K562 (cell line): ENCODE measurements at regions not wholly inside any gene's neighbourhood (a gene's known extent, or its start where the extent isn't known, plus 50 kb on each side); places are given as distances from the start of the nearest gene placed in this dataset.

Experiments used
- BCL6 ChIP-seq: fragments of 250-450 bp; sonication (Bioruptor Pico); IDR thresholded peaks from 2 replicates; pipeline ENCODE4 v1.4.0; 2020
- CHD2 ChIP-seq: IDR thresholded peaks from 2 replicates; pipeline ENCODE4 v1.6.1; 2011; ENCODE audit warnings: low read depth, low read length
- FOXJ3 ChIP-seq: sonication (generic); formaldehyde crosslinking; IDR thresholded peaks from 2 replicates; pipeline ENCODE4 v1.4.0; 2020; ENCODE audit warnings: mild to moderate bottlenecking, missing genetic modification reagents
- HDAC6 ChIP-seq: IDR thresholded peaks from 2 replicates; pipeline ENCODE4 v1.6.1; 2012; ENCODE audit warnings: low read depth, mild to moderate bottlenecking, control low read depth, inconsistent platforms, low read length, moderate library complexity
- HLTF ChIP-seq: fragments of 450-650 bp; IDR thresholded peaks from 2 replicates; pipeline ENCODE4 v1.6.1; 2016
- RAD21 ChIP-seq, 2 experiments: fragments of 250-450 bp in 1 of 2; fragments of 450-650 bp in 1 of 2; sonication (Bioruptor Pico) in 1 of 2; formaldehyde crosslinking in 1 of 2; IDR thresholded peaks in 1 of 2; conservative IDR thresholded peaks in 1 of 2; 2 replicates each; pipeline versions ENCODE4 v1.4.0 to v1.8.0; 2020 to 2022; ENCODE audit warnings: mild to moderate bottlenecking in 2 of 2, moderate library complexity in 1 of 2
- REST ChIP-seq, 2 experiments: fragments of 450-650 bp; formaldehyde crosslinking in 1 of 2; IDR thresholded peaks; 2 replicates each; pipeline versions ENCODE4 v1.4.0 to v1.6.1; 2014 to 2020; ENCODE audit warnings: mild to moderate bottlenecking in 2 of 2, borderline replicate concordance in 1 of 2, low read depth in 1 of 2
- ZBTB33 ChIP-seq: sonication (generic); formaldehyde crosslinking; IDR thresholded peaks from 2 replicates; pipeline ENCODE4 v1.8.1; 2023; ENCODE audit warnings: mild to moderate bottlenecking, missing genetic modification reagents
- ZKSCAN8 ChIP-seq: fragments of 200-800 bp; sonication (Bioruptor generic); IDR thresholded peaks from 2 replicates; pipeline ENCODE4 v1.6.1; 2016; ENCODE audit warnings: missing genetic modification characterization, missing compliant biosample characterization
- ZNF561 ChIP-seq: fragments of 450-650 bp; formaldehyde crosslinking; conservative IDR thresholded peaks from 2 replicates; pipeline ENCODE4 v1.4.0; 2020; ENCODE audit warnings: mild to moderate bottlenecking, moderate library complexity
- ZNF79 ChIP-seq: fragments of 250-450 bp; sonication (Bioruptor Pico); IDR thresholded peaks from 2 replicates; pipeline ENCODE4 v1.4.0; 2020; ENCODE audit warnings: low read depth, mild to moderate bottlenecking, moderate library complexity
- TF ChIP-seq, protein P1 (sequence below), 2 experiments: fragments of 450-650 bp; IDR thresholded peaks; 2 replicates each; pipeline ENCODE4 v1.6.1; 2016; ENCODE audit warnings: mild to moderate bottlenecking in 2 of 2, borderline replicate concordance in 1 of 2, low read depth in 1 of 2, moderate library complexity in 1 of 2

- TF ChIP-seq HLTF (no peak), HDAC6 (no peak), ZKSCAN8 (CRISPR knock-in tag) (no peak), REST (IDR thresholded peaks at IDR 0.05; ENCODE audit: borderline replicate concordance) (no peak), REST (CRISPR knock-in tag; IDR thresholded peaks at IDR 0.05; ENCODE audit: low read depth) (no peak), ZNF79 (CRISPR knock-in tag) (no peak), RAD21 (CRISPR knock-in tag; conservative IDR thresholded peaks at IDR 0.05 in 1 of 2, IDR thresholded peaks at IDR 0.05 in 1 of 2) (no peak), BCL6 (CRISPR knock-in tag) (no peak), ZNF561 (CRISPR knock-in tag) (no peak), CHD2 (no peak), FOXJ3 (CRISPR knock-in tag) (no peak), ZBTB33 (CRISPR knock-in tag) (no peak)
- TF ChIP-seq, protein P1, sequence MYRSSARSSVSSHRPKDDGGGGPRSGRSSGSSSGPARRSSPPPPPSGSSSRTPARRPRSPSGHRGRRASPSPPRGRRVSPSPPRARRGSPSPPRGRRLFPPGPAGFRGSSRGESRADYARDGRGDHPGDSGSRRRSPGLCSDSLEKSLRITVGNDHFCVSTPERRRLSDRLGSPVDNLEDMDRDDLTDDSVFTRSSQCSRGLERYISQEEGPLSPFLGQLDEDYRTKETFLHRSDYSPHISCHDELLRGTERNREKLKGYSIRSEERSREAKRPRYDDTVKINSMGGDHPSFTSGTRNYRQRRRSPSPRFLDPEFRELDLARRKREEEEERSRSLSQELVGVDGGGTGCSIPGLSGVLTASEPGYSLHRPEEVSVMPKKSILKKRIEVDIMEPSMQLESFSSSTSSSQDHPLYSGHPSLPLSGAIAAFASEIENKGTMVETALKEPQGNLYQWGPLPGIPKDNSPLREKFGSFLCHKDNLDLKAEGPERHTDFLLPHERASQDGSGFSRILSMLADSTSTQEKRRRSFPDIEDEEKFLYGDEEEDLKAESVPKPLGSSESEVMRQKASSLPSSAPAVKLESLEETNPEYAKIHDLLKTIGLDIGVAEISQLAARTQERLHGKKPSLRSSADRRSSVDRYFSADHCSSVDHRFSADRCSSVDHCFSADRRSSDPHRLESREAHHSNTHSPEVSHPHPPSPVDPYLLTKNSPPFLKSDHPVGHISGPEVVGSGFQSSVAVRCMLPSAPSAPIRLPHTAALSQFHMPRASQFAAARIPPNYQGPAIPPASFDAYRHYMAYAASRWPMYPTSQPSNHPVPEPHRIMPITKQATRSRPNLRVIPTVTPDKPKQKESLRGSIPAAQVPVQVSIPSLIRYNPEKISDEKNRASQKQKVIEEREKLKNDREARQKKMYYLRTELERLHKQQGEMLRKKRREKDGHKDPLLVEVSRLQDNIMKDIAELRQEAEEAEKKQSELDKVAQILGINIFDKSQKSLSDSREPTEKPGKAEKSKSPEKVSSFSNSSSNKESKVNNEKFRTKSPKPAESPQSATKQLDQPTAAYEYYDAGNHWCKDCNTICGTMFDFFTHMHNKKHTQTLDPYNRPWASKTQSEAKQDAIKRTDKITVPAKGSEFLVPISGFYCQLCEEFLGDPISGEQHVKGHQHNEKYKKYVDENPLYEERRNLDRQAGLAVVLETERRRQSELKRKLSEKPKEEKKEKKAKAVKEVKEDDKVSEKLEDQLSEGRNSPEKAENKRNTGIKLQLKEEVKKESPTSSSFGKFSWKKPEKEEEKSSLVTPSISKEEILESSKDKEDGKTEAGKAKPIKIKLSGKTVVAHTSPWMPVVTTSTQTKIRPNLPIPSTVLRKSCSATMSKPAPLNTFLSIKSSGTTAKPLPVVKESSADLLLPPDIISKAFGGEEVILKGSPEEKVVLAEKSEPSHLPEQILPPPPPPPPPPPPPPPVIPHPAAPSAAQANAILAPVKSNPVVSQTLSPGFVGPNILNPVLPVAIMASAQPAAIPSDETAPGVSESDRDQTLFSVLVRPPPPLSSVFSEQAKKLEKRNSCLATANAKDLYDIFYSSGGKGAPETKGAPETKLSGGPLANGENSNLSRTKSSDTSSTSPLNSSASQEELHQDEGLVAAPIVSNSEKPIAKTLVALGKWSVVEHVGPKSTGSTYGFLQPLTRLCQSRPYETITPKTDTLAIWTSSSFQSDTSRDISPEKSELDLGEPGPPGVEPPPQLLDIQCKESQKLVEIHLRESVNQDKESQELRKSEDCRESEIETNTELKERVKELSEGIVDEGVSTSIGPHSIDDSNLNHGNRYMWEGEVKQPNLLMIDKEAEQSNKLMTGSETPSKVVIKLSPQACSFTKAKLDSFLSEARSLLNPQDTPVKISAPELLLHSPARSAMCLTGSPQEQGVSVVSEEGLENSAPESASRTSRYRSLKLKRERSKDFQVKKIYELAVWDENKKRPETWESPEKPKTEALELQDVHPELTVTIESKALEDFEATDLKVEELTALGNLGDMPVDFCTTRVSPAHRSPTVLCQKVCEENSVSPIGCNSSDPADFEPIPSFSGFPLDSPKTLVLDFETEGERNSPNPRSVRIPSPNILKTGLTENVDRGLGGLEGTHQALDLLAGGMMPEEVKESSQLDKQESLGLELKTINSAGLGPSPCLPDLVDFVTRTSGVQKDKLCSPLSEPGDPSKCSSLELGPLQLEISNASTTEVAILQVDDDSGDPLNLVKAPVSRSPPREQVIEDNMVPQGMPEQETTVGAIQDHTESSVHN (IDR thresholded peaks at IDR 0.05; ENCODE audit: borderline replicate concordance in 1 of 2, low read depth in 1 of 2): no peak
Observed at GRCh38 chr7:153398789-153399553, 639.4 kb downstream of the ACTR3B start.
